ENCODE measurements at regions not wholly inside any gene's neighbourhood (a gene's known extent, or its start where the extent isn't known, plus 50 kb on each side); places are given as distances from the start of the nearest gene placed in this dataset.
A peak's percentile ranks its signal among the peaks of the same experiment; 100 is the strongest.

DNA sequence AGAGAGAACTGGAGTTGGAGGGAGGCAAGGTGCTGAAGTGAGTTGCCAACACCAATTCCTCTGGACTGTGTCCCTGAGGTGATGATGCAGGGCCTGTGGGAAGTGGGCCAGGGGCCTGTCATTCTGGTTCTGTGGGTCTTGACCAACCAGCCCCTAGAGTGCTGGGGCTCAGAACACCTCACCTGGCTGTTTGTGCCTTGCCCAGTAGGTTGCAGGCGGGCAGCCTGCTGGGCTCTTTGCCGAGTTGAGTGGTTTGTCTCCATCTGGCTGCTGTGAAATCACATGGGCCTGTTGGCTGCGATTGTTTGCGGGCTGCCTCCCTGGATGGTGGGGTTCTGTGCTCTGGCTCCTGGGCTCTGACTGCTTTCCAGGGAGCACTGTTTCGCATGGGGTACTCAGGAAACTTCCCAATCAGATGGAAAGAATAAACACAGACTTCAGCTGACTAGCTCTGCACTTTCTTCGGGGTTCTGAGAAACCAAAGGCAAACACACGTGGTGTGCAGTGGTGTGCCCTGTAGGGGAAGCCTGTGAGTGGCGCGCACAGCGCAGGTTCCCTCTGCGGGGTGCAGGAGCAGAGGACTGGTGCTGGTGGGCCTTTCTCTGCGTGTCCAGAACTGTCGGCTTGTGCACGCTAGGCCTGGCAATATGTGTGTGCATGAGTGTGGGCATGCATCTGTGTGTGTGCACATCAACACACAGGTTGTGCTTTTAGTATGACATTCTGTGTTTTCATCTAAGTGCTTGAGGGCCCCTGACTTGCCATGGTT lies 95.1 kb downstream of the RHOU start:
- ATAC-seq (peak; percentile 39 to 91 (median 48)), DNase-seq (peak in 2 of 3 donors; percentile 30 to 90)
- Histone ChIP-seq H3K27ac (no peak overlapping the region), H3K9me3 (no peaks in the 10 kb centered on the region), H3K27me3 (no peaks in the 10 kb centered on the region), H3K36me3 (no peaks in the 10 kb centered on the region), H3K4me1 (peaks cover 0 to 10% (median 0%) of the 10 kb centered on the region in 4 donors), H3K4me3 (no peak overlapping the region)
- WGBS (ENCODE audit: insufficient coverage, low coverage, low lambda C conversion rate, missing lambda C conversion rate) = 40% methylated on average over 1 of the region's 14 CpGs
- TF ChIP-seq, protein P1, sequence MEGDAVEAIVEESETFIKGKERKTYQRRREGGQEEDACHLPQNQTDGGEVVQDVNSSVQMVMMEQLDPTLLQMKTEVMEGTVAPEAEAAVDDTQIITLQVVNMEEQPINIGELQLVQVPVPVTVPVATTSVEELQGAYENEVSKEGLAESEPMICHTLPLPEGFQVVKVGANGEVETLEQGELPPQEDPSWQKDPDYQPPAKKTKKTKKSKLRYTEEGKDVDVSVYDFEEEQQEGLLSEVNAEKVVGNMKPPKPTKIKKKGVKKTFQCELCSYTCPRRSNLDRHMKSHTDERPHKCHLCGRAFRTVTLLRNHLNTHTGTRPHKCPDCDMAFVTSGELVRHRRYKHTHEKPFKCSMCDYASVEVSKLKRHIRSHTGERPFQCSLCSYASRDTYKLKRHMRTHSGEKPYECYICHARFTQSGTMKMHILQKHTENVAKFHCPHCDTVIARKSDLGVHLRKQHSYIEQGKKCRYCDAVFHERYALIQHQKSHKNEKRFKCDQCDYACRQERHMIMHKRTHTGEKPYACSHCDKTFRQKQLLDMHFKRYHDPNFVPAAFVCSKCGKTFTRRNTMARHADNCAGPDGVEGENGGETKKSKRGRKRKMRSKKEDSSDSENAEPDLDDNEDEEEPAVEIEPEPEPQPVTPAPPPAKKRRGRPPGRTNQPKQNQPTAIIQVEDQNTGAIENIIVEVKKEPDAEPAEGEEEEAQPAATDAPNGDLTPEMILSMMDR (IDR thresholded peaks at IDR 0.05) = no peak
- TF ChIP-seq POLR2A (IDR thresholded peaks at IDR 0.05) = no peak
- intact Hi-C loops (cut with DNase I) = no loop called here

DNA sequence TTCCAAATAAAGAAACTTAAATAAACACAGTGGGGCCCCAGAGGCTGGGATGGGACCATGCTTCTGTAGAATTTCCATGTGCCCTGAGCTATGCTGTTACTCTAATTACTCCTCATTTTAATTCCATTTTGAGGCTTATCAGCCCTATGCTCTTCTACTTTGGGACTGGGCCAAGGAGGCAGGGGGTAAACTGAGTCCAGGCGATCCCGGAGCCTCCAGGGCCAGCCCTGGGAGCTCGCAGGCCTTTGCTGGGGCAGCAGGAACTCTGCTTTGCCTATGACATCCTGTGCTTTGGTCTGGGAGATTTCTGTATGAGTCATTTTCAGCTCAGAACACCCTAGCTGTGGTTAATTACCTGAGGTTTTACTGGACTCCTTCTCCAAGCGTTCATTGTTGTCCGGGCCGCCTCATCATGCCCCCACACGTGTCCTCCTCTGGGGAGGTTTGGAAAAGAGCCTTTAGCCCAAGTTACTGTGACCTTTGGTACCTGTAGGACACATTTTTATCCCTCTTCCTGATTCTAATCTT lies 95.7 kb downstream of the RHOU start:
- intact Hi-C loops (cut with DNase I) = no loop called here
- peak; percentile 47 to 84 (median 50) for ATAC-seq
- Histone ChIP-seq H3K4me1 (peaks cover 0 to 14% (median 1%) of the 10 kb centered on the region in 4 donors), H3K36me3 (no peaks in the 10 kb centered on the region), H3K27me3 (no peaks in the 10 kb centered on the region), H3K4me3 (no peak overlapping the region), H3K9me3 (no peaks in the 10 kb centered on the region), H3K27ac (no peak overlapping the region)
- 32% methylated on average over 5 of the region's 7 CpGs for WGBS (ENCODE audit: insufficient coverage, low coverage, low lambda C conversion rate, missing lambda C conversion rate)
- TF ChIP-seq POLR2A (IDR thresholded peaks at IDR 0.05) = no peak
- TF ChIP-seq, protein P1 (IDR thresholded peaks at IDR 0.05) = no peak
- no peak for DNase-seq

DNA sequence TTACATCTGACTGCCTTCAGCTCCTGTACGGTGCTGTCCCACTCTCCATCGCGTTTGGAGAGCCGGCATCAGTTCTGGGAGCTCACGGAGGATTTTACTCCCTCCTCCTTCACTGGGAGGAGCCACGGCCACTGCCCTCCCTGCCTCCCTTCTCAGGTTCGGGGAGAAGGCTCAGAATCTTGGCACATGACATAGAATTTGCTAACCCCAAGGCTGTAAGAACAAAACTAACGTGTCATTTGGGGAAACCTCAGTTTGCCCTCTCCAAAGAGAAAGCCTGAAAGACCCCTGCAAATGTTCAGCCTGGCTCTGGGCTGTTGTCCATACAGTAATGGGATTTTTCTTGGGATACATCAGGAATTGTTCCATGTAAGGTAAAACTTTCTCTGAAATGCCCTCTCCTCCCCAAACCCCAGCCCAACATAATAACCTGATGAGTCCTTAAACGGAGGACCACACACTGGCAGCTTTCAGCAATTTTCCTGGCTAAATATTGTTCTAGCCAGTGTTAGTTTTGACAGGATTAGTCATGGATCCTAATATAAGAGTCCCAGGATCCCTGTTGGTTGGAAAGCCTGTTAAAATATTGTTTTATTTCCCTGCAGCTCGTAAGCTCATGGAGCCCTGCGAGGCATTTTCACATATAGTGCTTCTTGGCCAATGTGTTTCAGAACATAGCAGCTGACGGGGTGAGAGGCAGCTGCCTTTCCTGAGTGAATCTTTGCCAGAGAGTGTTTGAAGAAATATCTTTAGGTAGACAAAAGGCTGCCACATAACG lies 98.8 kb downstream of the RHOU start:
- Histone ChIP-seq H3K27ac (no peak overlapping the region), H3K36me3 (no peaks in the 10 kb centered on the region), H3K9me3 (no peaks in the 10 kb centered on the region), H3K4me1 (peaks cover 0 to 36% (median 15%) of the 10 kb centered on the region in 4 donors), H3K27me3 (no peaks in the 10 kb centered on the region), H3K4me3 (no peak overlapping the region)
- no peak for DNase-seq
- WGBS (ENCODE audit: insufficient coverage, low coverage, low lambda C conversion rate, missing lambda C conversion rate) = 81% methylated on average over 6 of the region's 13 CpGs
- no peak for TF ChIP-seq POLR2A (IDR thresholded peaks at IDR 0.05)
- TF ChIP-seq, protein P1 (IDR thresholded peaks at IDR 0.05) = no peak
- no peak for ATAC-seq
- intact Hi-C loops (cut with DNase I) = no loop called here

DNA sequence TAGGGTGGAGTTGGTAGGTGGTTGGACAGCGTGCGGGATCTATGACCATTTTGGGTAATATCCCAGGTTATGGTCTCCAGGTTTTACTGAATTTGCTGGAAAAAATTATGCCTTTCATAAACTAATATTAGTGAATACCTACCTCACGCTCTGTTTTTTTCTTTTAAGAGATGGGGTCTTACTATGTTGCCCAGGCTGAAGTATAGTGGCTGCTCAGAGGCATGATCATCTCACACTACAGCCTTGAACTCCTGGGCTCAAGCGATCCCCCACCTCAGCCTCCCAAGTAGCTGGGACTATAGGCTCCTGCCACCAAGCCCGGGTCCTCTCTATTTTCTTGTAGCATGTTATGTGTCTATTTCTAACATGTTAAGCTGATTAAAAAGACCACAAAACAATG lies 100.2 kb downstream of the RHOU start:
- no peak for ATAC-seq
- intact Hi-C loops (cut with DNase I) = no loop called here

More for the DNA sequence above, 100.2 kb downstream of the RHOU start:
- Histone ChIP-seq H3K4me3 (no peak overlapping the region), H3K9me3 (no peaks in the 10 kb centered on the region), H3K27ac (peak overlapping the region in 1 of 3 donors; percentile 91), H3K4me1 (peaks cover 0 to 36% (median 17%) of the 10 kb centered on the region in 4 donors), H3K36me3 (no peaks in the 10 kb centered on the region), H3K27me3 (no peaks in the 10 kb centered on the region)
- no peak for DNase-seq
- no peak for TF ChIP-seq POLR2A (IDR thresholded peaks at IDR 0.05)
- TF ChIP-seq, protein P1 (IDR thresholded peaks at IDR 0.05) = no peak
- WGBS (ENCODE audit: insufficient coverage, low coverage, low lambda C conversion rate, missing lambda C conversion rate) = 92% methylated on average over 4 of the region's 5 CpGs

Measured in right lobe of liver (tissue), 6 donors.